ENCODE measurements at regions not wholly inside any gene's neighbourhood (a gene's known extent, or its start where the extent isn't known, plus 50 kb on each side); places are given as distances from the start of the nearest gene placed in this dataset.

GRCh38 chr3:77835921-77836320 lies 796.0 kb downstream of the ROBO2 start:
- TF ChIP-seq CTCF (conservative IDR thresholded peaks at IDR 0.05 in 1 of 2, IDR thresholded peaks at IDR 0.05 in 1 of 2; ENCODE audit: low read depth in 1 of 2, low read length in 2 of 2) (no peak), EZH2 (IDR thresholded peaks at IDR 0.05; ENCODE audit: low read length, missing control alignments) (no peak)

Data from fibroblast of lung (primary cell).